HG03354 (cell line): ENCODE measurements at regions not wholly inside any gene's neighbourhood (a gene's known extent, or its start where the extent isn't known, plus 50 kb on each side); places are given as distances from the start of the nearest gene placed in this dataset.

Source experiments
- ATAC-seq: cut with Tn5 transposase; IDR thresholded peaks from one replicate; pipeline ENCODE4 v1.9.1; 2021; ENCODE audit warnings: mild to moderate bottlenecking; ENCODE audit not compliant: unreplicated experiment, poor library complexity, severe bottlenecking

DNA sequence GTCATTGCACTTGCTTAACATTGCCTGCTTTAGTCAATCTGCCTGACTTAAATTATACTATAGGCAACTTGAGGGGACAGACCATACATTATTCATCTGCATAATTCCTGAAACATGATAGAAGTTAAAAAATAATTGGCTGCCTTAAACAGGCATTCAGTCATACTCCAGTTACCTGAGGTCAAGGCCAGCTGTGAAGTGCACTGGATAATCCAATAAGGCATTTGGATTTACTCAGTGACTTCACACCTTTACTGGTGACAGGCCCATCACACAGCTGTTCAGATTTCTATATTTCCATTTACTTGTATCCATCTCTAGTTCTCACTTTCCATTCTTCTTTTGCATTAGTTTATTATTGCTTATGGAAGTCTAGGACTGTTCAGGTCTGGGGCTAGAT is 2341.6 kb downstream of the PCDH7 start:
- no peak for ATAC-seq

DNA sequence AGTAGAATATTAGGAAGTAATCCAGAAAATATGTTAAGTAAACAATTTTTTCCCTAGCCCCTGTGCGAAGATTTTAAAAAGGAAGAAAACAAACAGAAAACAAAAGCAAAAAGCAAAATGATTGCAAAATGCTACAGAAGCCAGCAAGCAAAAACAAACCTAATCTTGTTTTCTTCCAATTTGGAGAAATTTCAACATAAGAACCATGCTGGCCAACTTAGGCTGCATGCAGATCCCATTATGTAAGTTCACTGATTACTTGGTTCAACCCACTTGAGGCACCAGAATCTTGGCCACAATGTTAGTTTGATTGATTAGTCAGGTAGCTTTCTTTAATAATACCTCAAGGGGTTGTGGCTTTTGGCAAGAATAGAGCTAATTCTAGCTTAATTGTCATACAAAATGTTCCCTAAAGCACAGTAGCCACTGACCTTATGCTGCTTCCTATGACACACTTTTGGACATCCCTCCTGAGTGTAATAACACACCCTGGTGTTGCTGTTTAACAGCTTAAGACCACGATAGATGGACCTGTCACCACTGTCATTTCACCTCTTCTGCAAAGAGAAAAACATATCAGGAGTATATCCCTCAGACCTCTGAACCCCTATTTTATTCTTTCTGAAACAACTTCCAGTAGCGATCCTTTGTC is 2342.1 kb downstream of the PCDH7 start:
- ATAC-seq, result no peak

DNA sequence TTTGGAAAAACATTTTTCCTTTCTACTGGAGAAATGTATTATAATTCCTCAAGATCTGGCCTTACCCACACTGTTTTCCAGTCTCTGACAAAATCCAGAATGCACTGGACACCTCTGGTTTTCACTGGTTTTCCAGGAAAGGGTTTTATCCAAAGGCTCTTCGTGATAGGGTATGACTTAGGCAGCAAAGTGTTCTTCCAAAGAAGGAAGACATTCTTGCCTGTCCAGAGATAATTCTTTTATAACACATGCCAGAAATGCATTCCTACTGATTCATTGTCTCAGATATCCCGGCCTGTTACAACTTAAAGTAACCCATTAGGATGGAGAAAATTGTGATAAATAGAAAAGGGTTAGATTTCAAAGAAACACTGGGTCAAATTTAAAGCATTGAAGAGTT is 2343.1 kb downstream of the PCDH7 start:
- ATAC-seq, result no peak

DNA sequence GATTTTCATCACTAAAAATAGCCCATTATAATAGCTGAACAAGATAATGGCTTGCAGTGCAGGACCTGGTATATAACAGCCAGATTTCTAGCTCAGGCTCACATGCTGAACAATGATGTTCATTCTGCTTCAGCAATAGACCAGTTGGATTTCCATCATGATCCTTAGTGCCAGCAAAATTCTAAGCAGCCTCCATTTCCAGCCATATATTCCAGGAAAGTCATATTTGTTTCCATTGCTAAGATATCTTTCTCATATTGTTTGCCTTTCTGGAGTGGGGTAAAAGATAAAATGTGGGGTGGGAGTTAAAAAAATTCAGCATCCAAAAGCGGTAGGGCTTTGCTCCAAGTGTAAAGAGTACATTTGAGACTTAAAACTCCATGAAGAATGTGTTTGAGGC is 2344.1 kb downstream of the PCDH7 start:
- ATAC-seq, result no peak

DNA sequence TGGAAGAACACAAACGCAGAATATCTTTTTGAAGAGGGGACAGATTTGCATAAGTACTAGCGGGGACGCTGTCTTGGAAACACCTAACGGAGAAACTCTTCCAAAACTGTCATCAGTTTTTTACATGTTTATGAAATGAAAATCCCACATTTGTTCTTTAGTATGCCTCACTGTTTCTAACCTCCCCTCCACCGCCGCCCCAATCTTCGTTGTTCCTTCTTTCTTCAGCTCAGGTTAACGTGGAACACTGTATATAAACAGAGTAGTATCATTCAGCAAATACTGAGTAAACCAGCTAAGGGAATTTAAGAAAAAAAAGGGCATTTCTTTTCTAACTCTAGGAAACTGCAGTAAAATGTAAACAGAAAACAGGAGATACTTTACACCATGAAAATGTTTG is 2345.6 kb downstream of the PCDH7 start:
- ATAC-seq, result no peak

DNA sequence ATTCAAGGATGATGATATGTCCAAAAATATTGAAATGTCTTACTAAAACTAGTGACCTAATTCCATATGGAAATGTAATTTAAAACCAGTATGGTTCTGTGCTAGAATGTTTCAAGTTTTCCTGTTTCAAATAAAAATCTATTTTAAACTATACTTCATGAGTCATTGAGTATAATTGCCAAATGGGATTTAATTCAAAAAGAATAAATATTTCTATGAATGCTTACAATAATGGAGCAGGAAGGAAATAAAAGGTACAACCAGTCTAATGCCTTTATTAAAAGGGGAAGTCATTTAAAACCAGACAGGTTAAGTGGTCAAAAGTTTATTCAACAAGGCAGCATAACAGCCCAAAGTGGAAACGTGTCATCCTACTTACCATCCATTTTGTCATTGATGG is 2347.1 kb downstream of the PCDH7 start:
- ATAC-seq, result no peak

DNA sequence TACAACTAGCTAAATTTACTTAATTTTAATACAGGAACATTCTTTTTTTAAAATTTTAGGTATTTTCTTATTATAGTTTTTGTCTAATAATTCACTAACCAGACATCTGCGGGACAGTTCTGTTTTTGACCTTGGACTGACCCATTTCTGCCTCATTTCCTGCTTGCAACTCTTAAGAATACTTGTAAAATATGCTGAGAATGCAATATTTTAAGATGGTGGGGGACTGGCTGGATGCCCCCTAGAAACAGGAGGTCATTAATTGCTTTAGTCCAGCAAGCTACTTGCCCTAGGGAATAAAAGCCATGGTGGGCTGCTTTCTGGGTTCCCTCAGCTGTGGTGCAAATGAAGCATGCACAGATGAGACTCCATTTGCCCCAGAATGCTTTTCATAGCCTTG is 2348.4 kb downstream of the PCDH7 start:
- no peak for ATAC-seq

DNA sequence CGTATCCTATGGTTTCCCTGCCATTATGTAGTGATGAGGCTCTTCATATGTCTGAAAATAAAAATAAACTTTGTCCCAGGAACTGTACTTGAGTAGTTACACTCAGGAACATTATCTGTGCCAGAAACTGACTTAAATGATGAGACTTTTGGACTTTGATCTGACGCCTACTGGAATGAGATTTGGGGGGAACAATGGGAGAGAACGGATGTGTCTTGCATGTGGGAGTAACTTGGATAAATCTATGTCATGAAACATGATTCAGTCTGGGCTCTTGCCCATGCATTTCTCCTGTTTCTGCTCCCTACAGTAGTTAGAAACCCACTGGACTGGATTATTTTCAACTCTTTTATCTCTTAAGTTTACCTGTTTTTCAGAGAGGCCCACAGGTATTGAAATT is 2351.4 kb downstream of the PCDH7 start:
- no peak for ATAC-seq

DNA sequence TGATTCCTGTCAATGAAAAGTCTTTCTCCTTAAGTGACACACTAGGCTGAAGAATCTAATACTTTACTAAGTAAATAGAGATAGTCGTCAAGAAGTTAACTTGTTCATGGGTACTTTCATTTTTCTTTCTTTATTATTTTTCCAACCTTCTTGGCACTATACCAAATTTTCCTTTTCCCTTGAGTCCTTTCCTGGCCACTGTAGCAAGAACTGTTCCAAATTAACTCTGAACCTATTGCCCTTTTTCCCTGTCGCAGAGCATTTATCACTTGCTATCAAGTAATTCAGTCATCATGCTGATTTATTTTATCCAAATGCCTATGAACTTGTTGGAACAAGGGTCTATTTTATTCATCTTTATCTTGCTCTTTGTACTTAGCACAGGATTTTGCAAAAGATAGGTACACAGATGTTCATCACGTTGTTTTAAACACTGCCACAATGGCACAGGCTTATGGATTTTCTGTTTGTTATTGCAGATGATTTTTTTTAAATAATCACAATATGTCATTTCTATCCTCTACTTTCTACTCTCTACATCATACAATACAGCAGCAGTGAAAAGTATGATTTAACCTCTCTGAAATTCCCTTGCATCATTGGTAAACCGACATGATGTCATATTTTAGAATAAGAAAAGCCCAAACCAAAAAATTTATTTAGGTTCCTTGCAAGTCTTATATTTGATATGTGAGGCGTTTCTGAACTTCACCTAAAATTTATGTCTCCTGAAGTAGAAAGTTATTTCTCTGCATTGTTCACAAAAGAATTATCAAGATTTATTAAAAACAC is 2352.3 kb downstream of the PCDH7 start:
- ATAC-seq, result no peak

DNA sequence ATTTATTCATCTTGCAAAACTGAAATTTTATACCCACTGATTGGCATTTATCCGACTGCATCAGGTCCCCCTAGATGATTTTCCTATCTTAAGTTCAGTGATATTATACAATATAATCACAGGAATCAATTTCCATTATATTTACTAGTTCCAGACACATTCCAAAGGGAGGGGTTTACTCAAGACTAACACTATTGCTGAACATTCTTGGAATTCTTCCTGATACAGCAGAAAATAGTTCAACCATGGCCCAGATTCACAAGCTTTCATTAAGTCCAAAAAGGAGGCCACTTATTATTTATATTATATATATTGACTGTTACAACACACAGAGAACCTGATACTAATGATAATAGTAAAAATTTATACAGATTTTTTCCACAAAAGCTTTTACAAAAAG is 2353.6 kb downstream of the PCDH7 start:
- ATAC-seq, result no peak

DNA sequence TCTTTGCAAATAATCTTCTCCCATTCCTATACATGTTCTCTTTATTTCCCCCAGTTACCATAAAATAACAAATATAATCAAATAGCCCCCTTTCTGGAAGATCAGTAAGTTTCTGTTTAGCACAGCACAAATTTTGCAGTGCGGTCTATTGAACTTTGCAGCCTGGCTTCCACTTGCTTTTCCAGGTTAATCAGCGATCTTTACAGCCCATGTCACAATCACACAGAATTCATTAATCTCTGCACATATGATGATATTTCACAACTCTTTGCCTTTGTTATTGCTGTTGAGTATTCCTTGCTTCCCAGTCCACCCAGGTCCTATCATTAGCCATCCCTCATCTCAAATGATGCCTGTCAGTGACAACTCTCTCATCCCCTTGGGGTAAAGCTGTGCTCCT is 2358.0 kb downstream of the PCDH7 start:
- ATAC-seq, result no peak

DNA sequence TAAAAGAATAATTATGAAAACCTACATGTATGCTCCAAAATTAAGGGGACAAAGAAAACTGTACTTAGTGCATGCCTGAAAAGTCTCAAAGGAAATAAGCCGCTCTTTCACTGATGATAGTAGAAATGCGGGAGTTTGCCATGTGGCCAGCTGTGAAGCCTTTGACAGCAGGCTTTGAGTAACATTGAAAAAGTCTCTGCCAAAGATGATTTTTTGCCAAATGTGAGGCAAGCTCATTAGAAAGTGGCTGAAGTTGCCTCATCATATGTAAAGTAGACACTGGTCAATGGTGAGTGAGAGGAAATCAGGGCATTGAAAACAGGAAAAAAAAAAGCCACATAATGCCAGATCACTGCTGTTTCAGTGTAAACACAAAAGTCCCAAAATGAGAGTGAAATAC is 2360.1 kb downstream of the PCDH7 start:
- no peak for ATAC-seq

DNA sequence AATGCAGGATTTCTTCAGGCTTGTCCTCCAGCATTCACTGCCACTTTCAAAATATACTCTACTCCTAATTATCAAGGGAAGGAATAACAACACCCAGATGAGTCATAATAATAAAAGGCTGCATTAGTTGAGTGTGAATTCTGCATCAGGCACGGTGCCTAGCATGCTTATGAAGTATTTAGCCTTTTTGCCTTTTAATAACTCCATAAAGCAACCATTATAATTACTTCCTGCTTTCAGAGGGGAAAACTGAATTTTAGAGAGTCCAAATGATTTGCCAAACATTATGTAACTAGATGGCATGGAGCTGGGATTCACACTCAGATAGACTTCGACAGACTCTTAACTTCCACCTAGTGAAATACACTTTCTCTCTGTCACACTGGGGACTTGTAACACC is 2365.5 kb downstream of the PCDH7 start:
- ATAC-seq, result no peak

DNA sequence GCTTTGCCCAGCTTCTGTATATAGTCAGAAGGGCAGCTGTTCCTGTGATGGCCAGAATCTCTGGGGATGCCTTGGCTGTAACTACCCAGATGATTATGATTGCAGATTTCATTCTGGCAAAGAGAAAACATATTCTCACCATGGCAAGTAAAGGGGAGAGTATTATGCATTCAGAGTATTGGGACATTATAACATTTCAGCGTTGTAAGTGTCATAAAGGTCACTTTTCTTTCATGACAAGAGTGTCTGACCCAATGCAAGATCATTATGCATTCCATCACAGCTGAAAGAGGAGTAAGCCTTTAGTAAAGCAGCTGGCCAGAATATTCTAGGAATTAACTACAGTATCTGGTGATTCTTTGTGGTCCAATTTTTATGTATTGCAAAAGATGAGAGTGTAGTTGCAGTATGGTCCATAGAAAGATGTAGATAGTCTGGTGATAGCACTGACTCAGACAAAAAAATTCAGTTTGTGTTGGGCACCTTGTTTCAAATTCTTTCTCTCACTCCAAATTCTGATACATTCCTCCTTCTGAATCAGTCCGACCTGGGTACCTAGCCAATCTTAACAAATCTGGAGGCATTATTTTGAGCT is 2366.3 kb downstream of the PCDH7 start:
- no peak for ATAC-seq

DNA sequence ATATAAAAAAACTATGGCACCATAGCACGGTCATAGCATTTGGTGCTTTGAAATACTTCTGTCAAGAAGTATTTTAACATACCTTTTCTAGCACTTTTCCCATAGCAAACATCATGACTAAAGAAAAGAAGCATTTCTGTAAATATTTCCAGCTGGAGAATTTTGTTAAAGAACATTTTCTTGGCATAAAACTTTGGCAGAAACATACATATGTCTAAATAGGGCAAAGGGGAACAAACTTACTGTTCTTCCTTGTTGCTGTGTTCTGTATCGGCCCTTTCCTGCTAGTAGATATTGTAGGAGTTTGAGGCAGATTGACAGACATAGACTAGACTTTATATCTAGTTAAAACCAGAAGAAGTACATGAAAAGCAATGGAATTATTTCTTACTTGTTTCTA is 2368.5 kb downstream of the PCDH7 start:
- ATAC-seq, result no peak

DNA sequence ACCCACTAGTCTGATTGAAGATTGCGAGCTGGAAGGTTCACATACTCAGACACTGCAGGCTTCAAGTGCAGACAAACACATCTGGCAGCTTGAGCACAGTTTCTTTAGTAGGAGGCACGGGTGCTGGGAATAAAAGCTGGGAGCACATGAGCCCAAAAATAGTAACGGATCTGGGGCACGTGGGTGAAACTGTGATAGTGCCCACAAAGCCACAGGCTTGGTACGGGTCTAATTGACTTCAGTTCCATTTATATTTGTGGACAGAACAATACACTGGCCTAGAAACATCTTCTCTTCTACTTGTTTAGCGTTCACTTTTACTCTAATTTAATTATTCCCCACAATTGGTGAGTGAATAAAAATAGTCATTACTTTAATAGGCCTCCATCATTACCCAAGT is 2370.7 kb downstream of the PCDH7 start:
- no peak for ATAC-seq

DNA sequence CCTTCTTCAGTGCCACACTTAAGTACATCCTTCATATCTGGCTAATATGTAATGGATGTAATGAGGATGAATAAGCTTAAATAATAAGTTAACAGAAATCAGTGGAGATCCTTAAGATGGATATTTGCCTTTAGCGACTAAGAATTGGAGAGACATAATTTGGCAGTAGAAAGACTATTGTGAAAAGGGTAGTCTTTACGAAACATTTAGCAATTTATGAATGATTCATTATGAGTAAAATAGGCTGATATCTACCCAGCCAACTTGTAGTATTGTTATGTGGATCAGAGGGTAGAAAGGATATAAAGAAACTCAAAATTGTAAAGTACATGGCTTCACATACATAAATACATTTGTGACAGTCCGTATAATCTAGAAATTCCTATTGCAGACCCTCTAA is 2371.8 kb downstream of the PCDH7 start:
- no peak for ATAC-seq

DNA sequence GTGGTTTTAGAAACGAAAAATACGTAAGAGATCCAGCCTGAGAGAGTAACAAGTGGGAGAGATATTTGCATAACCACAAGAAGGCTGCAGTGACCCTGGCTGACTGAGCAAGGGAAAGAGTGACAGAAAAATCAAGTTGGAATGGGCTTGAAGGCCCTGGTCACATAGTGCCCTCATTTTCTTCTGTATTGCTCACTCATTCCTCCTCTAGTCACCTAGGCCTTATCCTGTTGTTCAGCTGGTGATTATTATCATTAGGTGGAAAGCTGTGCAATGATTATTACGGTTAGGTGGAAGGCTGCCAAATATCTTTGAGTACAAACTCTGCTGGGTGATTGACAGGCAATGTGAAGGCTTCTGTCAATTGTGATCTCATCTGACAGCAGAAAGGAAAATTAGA is 2384.1 kb downstream of the PCDH7 start:
- ATAC-seq, result peak; percentile 75

DNA sequence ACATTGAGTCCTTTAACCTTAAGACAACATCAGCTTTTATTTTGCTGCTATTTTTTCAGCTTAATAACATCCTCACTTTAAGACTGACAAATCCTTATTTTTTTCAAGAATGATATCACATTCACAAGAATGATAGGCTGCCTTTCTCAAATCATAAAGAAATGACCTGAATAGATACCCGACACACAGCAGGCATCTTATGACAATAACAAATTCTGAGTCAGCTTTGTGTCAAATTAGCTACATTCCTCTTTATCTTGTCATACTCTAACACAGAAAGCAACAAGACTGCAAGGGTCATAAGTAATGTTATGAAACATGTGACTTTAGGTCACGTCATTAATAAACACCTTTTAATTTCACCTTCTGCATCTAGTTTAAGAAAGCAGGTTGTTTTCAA is 2387.6 kb downstream of the PCDH7 start:
- no peak for ATAC-seq

DNA sequence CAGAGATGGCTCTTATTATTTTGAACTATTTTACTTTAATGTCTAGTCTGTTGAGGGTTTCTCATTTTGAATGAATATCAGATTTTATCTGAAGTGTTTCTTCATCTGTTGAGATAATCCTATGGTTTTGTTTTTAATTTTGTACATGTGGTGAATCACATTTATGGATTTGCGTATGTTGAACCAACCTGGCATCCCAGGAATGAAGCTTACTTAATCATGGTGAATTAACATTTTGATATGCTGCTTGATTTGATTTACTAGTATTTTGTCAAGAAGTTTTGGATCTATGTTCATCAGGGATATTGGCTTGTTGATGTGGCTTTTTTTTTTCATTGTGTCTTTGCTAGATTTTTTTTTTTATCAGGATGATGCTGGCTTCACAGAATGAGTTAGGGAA is 2390.9 kb downstream of the PCDH7 start:
- ATAC-seq, result no peak

DNA sequence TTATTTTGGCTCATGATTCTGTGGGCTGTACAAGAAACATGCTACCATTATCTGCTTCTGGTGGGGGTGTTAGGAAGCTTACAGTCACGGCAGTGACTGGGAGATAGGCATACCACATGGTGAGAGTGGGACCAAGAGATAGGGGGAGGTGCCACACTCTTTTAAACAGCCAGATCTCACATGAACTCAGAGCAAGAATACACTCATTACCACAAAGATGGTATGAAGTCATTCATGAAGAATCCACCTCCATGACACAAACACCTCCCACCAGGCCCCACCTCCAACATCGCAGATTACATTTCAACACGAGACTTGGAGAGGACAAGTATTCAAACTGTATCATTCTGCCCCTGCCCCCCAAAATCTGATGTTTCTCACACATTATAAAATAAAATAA is 2396.7 kb downstream of the PCDH7 start:
- no peak for ATAC-seq
